GM18499 (cell line): ENCODE measurements at regions not wholly inside any gene's neighbourhood (a gene's known extent, or its start where the extent isn't known, plus 50 kb on each side); places are given as distances from the start of the nearest gene placed in this dataset.

ENCODE experiments used
- ATAC-seq: cut with Tn5 transposase; IDR thresholded peaks from one replicate; pipeline ENCODE4 v1.9.1; 2021; ENCODE audit warnings: moderate number of reproducible peaks; ENCODE audit not compliant: insufficient read depth, unreplicated experiment

DNA sequence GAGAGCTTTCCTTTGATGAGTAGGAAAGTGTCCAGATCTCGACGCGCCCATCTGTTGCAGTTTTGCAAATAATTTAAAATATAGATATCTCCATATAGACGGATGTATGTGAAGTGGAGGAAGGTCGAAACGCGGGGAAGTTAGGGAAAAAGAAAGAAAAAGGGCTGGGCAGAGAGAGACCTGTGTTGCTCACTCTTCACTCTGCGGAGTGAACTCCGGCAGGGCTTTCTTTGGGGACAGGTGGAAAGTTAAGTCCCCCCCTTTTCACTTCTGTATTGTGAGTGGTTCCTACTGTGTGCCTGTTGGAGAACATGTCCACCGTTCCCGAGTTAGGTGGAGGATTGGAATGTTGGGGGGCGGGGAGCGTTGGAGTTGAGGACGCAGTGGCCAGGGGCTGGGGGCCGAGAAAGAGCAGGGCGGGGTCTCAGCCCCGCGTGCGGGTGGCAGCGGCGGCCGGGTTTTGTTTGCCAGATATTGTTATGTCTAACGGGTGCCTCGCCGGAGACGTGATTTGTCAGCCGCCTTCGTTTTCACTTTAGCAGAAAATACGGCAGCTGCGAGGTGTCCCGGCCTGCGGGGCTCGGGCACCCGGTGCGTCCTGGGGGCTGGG is 145.1 kb upstream of the ZNF536 start:
- ATAC-seq: no peak

DNA sequence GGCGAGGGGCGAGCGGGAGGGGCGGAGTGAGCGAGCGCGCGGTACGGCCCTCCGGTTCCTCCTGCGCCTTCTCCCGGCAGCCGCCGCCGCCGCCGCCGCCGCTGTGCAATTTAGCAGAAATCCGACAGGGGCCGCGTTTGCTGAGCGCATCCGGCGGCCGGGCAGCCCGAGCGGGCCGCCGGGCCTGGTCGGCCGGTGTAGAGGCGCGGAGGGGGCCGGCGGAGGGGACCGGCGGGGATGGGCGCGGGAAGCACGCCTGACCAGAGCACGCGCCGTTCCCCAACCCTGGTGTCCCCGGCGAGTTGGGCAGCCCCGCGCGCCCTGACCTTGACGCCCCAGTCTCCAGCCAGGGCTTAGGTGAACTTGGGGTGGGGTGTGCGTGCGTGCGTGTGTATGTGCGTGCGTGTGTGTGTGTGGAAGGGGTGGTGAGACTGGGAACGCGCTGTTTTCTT is 144.5 kb upstream of the ZNF536 start:
- no peak for ATAC-seq

DNA sequence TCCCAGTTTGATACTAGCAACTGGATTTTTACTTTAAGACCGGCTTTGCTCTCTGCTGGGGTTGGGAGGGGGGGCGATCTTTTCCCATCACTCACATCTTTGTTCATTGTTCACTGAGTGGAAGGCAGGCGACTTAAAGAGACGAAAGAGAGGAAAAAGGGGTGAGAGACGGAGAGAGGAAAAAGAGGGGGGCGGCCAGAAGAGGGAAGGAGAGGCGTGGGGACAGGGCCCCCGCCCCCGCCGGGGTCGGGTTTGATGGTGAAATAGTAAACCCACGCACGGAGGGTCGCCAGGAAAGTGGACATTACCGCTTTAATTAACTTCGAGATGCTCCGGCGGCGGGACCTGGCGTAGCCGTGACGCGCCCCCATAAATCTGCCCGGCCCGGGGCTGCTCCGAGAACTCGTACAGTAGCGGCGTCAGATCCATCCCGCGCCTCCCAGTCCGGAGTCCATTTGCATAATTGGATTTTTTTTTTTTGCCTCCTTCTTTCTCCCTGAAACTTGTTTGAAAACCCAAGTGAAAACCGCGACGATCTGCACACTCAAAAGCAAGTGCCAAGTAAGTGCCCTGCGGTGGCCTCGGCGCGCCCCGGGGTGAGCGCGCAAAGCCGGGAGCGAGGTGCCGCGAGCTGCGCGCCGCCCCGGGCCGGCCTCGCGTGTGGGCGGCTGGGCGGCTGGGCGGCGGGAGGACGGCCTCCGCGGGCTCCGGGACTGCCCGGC is 143.9 kb upstream of the ZNF536 start:
- no peak for ATAC-seq

DNA sequence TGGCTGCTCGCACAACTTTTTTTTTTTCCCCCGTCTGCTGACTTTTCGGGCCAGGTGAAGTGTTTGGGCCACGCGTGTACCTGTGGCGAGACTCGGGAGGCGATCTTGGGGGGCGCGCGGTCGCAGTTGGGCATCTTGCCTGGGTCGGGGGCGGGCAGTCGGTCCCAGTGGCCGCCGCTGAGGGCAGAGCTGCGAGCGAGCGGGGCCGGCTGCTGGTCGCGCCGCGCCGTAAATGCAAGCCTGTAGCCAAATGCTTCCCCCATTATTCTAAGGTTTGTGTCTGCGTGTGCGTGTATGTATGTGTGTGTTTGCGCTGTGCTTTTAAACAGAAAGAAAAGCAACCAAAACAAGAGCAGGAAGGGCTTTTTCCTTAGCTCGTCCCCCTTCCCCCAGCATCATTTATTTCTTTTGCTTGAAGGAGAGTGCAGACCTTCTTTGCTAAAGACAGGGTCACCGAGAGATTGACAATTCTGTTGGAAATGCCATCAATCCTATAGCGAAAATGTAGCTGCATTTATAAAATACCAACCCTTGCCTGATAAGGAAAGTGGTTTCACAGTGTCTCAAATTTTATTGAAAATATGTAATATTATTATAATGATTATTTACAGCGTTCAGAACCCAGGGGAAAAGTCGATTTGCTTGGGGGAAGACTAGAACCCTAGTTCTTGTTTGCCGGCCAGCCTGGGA is 143.2 kb upstream of the ZNF536 start:
- no peak for ATAC-seq

DNA sequence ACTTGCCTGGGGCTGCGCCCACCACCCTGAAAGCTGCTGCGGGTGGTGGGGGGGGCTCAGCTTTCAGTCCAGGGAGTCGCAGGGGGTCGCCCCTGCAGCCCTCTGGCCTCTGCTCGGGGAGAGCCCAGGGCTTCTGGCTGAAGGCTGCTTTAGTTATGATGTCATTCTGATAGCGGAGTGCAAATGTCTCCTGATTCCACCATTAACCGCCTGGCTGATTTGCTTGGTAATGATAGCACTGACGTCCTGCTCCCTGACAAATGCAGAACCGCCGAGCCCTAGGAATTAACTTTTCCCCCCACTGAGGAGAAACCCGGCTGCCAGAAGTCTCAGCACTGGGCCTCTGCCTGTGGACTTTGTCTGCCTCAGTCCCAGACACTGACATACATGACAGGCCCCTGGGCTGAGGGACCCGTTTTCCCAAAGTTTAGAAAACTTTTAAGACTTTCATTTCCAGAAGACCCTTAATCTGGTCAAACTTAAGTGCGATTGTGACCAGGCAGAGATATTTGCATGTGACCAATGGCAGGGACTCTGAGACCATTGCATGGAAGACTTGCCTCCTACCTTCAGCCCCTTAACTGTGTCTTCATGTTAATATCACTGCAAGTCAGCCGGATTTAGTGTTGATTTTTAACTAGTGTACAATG is 142.5 kb upstream of the ZNF536 start:
- no peak for ATAC-seq

DNA sequence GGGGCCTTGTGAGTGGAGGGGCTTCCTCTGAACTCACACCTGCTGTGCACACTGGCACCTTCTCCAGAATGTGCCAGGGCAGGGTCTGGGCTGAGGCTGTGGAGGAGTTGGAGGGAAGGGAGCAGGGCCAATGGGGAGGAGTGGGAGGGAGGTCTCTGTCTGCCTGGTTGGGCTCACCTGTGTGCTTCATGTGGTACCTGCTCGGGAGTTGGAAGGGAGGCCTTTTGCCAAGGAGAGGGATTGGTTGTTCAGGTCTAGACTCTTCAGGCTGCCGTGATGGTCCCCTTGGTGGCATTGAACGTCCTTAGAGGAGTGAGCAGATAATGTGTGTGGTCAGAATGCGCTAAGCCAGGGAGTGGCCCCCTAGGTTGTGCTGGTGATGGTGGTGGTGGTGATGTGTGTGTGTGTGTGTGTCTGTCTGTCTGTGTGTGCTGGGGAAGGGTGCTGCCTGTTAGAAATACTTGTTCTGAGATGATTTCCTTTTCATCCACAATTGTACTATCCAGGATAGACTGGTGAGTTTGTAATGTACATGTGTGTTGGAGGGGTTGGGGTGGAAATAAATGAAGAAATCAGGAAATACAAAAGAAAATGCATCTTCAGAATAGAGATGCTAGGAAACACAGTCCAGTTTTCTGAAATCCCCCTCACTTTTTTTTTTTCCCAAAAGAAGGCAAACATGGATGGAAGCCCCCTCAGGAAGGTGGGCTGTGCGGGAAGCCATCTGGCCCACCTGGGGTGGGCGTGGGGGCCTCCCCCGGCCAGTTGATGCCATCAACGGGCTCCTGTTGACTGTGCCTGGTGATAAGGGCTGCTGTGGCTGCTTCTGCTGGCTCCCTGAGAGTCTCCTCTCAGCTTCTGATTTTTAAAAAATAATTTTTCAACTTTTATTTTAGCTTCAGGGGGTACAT is 140.5 kb upstream of the ZNF536 start:
- no peak for ATAC-seq

DNA sequence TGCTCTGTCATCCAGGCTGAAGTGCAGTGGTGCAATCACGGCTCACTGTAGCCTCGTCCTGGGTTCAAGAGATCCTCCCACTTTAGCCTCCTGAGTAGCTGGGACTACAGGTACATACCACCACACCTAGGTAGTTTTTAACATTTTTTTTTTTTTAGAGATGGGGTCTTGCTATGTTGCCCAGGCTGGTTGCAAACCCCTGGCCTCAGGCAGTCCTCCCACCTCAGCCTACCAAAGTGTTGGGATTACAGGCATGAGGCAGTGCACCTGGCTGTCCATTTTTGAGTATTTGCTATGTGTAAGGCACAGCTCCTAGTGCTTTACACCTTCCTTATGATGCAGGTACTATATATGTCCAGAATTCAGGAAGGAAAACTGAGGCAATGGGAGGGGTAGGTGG is 138.8 kb upstream of the ZNF536 start:
- no peak for ATAC-seq

DNA sequence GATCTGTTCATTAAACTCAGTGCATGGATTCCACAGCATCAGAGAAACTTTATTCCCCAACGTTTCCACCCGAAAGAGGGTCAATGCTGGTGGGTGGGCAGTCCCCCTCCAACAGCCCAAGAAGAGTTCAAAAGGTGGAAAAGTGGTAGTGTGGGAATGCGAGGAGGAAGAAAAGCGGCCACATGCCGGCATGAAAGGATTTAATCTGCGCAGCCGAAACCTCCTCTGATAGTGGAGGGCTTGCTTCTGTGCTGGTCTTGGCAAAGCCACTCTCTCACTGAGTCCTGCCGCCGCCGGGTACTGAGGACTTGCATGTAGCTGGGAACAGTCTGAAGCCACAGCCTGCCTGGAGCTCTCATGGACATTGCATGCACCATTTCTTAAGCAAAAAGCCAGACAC is 136.2 kb upstream of the ZNF536 start:
- ATAC-seq: no peak

DNA sequence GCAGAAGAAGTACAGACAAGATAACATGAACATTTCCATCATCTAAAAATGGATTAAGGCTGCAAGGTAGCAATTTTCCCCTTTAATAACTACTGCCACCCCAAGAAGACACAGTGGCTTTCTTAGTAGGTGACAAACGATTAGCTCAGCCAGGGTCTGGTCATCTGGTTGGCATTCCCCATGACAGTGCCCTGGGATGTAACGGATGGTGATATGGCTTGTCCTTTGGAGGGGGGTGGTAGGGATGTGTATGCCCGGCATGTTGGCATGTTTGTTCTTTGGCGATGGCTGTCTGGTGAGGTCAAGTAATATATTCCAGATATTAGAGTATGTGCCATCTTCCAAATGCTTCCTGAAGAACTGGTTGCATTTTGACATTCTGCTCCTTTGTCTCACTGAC is 135.6 kb upstream of the ZNF536 start:
- ATAC-seq: no peak

DNA sequence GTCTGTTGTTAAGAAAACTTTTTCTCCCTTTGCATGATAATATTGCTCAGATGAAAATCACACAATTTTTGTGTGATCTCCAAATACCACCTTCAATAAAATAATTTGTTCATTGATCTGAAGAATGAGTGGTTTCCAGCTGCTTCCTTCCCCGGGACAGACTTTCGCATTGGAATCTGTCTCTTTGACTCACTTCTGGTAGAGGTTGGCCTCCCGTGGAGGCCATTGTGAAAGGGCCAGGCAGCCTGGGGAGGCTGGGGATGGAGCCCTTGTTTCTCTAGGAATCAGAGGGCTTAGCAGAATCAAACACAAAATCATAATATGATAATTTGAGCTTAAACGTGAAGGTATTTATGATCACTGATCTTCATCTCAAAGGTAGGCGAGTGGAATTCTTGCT is 135.0 kb upstream of the ZNF536 start:
- ATAC-seq: no peak

DNA sequence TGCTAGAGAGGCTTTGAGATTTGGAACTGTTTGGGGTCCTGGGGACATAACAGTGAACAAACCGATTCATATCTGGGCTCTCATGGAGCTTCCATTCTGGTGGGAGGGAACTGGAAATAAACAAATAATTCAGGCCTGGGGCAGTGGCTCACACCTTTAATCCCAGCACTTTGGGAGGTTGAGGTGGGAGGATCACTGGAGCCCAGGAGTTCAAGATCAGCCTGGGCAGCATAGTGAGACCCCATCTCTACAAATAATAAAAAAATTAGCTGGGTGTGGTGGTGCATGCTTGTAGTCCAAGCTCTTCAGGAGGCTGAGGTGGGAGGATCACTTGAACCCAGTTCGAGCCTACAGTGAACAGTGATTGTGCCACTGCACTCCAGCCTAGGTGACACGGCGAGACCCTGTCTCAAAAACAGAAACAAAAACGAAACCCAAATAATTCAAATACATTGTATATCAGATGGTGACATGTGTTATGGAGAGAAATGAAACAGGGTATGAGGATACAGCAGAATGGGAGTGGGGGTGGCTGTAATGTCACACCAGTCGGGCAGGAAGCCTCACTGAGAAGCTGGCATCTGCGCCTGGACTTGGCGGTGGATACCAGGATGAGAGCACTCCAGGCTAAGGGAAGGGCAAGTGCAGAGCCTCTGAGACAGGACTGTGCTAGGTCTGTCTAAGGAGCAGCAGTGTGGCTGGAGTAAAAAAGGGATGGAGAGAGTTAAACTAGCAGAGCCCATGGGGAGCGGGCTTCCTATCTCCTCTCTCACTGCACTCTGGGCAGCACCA is 131.1 kb upstream of the ZNF536 start:
- no peak for ATAC-seq

DNA sequence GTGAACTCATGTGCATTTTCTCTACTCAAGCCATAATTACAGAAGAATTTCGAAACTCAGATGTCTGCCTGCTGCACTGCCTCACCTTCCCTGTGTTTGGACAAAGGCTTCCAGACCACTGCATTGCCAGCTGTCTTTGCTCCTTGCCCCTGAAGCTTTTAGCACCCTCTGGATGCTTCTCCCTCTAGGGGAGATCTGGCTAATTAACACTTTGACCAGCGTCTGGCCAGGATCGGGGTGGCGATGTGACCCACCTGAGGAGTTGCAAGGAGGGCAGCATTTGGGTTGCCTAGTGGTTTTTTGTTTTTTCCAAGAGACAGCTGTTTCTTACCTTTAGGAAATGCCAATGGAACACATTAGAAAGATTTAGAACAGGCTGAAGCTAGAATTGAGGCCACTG is 127.7 kb upstream of the ZNF536 start:
- ATAC-seq: no peak

DNA sequence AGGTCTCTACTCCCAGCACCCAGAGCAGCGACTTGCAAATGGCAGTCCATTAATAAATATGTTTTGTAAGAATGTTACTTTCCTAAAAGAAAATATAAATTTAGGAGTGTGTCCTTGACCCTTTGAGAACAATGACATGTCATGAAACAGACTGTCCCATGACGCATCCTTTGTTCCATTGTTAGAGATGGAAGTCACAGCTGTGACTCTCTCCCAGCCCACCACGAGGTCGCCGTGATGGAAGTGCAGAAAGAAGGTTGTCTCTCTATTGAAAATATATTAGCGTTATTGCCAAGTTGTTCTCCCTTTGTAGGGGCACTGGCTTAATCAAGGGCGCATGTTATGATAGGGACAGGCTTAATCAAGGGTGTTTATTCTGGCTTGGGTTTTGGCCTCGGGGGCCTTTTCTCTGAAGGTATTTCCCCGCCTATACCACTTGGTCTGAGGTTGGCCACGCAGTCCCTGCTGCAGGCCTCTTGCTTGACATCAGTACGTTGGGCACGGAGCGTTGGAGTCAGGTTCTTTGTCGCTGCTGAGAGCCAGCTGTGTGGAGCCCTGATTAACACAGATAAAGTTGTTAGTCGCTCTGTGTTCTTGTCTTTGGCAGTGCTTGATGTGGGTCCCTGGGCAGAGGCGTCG is 126.7 kb upstream of the ZNF536 start:
- no peak for ATAC-seq

DNA sequence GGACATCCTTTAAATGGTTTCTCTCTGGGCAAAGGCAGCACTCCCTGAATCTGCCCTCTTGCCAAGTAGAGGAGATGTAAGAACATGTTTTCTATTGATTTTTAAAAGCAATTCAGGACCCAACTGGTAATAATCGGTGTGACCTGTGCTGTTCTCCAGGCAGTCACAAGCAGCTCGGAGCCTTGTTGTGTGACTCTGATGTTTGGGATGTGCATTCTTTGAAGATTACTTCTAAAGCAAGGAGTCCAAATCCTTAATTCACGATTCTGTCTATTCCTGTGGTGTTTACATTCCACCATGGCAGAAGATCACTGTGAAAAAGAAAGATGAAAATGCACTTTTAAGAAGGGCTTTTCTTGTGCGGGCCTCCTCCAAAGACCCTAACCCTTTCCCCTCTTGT is 122.3 kb upstream of the ZNF536 start:
- ATAC-seq: no peak

DNA sequence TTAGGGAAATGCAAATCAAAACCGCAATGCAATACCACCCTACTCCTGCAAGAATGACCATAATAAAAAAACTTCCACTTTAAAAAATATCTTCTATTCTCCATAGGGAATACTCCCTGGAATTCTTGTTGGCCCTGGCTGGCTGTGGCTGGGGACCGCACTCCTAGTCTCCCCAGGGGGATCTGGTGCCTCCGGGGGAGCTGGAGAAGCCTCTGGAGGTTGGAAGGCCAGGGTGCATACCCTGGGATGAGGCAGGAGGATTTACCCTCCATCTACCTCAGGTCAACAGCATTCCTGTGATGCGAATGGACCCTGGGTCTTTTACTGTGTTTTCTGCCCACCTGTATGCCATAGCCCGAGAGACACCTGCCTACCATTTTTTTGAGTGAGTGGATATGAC is 120.0 kb upstream of the ZNF536 start:
- no peak for ATAC-seq

DNA sequence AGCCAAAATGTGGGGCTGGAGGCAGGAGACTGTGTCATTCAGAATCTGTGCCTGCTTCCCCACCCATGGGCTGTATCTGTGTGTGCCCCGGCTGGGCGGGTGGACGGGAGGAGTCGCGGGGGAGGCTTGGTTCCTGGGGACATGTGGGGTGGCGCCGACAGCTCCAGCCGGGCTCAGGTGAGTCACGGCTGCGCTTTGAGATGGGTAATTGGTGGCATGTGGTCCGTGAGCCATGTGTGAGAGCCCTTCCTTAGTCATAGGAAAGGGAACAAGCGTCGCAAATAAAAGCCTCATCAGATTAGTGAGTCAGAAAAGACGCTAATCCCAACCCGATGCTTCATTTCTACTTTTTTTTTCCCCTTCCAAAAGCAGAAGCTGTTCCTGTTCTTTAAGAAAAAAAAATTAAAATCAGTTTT is 118.6 kb upstream of the ZNF536 start:
- ATAC-seq: no peak

DNA sequence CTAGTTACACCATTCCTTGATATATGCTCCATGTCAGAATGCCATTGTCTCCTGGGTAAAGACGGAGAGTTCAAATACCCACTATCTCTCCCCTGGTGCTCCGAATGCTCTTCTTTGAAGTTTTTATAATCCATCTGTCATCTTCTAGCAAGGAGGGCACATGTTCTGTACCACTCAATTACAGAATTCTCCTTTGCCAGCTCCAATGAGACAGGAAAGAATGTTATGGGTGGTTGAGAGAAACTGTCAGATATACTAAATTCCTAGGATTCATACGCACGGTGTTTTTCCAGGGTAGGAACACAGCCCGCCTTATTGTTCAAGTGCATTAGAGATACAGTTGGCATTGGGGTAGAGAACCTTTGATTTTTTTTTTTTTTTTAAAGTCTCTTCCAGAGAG is 118.0 kb upstream of the ZNF536 start:
- ATAC-seq: no peak

DNA sequence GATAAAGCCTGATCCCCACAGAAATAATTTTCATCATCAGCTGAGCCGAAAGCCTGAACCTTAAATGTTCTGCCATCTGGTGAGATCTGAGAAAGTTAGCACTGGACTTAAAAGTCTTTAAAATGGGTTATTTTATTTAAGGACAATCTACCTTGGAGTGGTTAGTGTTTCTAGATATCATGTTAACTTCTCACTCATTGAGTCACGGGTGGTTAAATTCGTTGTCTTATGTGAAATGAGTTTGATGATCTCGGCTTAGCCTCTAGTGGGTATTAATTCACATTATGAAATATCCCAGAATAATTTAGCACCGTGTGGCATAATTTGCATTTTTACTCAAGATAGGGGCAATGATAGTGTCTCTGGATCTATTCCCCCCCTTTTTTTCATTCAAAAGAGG is 117.4 kb upstream of the ZNF536 start:
- ATAC-seq: no peak
